ENCODE measurements at regions not wholly inside any gene's neighbourhood (a gene's known extent, or its start where the extent isn't known, plus 50 kb on each side); places are given as distances from the start of the nearest gene placed in this dataset.

DNA sequence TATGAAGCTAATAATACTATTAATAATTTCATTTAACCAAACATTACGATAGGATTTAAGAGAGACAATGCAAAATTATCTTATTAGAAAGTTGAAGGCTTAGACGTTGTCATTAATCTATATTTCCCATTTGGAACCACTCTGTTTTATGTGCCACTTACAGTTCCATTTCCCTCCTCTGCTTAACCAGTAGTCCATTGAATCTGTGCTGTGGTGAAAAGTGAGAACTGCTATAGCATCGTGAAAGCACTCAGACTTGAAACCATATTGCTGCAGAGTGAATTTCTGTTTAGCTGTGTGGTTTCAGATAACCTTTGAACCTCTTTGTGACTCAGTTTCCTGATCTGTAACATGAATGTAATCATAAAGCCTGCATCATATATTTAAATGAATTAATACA, 2304.5 kb downstream of the MAT2B start:
- no peak overlapping the region for H3K27ac Mint-ChIP-seq
- H3K27me3 Mint-ChIP-seq, result no peaks in the 10 kb centered on the region
- H3K9me3 Mint-ChIP-seq, result no peaks in the 10 kb centered on the region
- DNase-seq (no peak), ATAC-seq (no peak)
- ChIA-PET POLR2A (no interaction called here), CTCF (no interaction called here)
- H3K36me3 Mint-ChIP-seq (ENCODE audit: low read depth), result no peaks in the 10 kb centered on the region
- H3K4me3 Mint-ChIP-seq, result no peak overlapping the region
- H3K4me1 Mint-ChIP-seq (ENCODE audit: low read depth), result no peaks in the 10 kb centered on the region
- intact Hi-C loops (cut with micrococcal nuclease), result no loop called here
- TF ChIP-seq, protein P1, sequence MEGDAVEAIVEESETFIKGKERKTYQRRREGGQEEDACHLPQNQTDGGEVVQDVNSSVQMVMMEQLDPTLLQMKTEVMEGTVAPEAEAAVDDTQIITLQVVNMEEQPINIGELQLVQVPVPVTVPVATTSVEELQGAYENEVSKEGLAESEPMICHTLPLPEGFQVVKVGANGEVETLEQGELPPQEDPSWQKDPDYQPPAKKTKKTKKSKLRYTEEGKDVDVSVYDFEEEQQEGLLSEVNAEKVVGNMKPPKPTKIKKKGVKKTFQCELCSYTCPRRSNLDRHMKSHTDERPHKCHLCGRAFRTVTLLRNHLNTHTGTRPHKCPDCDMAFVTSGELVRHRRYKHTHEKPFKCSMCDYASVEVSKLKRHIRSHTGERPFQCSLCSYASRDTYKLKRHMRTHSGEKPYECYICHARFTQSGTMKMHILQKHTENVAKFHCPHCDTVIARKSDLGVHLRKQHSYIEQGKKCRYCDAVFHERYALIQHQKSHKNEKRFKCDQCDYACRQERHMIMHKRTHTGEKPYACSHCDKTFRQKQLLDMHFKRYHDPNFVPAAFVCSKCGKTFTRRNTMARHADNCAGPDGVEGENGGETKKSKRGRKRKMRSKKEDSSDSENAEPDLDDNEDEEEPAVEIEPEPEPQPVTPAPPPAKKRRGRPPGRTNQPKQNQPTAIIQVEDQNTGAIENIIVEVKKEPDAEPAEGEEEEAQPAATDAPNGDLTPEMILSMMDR (IDR thresholded peaks at IDR 0.05), result no peak

- CTCF ChIA-PET, result no interaction called here
- no peaks in the 10 kb centered on the region for H3K27me3 Mint-ChIP-seq
- intact Hi-C loops (cut with micrococcal nuclease), result no loop called here
Observed at GRCh38 chr5:165829504-165829903, 2324.1 kb downstream of the MAT2B start.

DNA sequence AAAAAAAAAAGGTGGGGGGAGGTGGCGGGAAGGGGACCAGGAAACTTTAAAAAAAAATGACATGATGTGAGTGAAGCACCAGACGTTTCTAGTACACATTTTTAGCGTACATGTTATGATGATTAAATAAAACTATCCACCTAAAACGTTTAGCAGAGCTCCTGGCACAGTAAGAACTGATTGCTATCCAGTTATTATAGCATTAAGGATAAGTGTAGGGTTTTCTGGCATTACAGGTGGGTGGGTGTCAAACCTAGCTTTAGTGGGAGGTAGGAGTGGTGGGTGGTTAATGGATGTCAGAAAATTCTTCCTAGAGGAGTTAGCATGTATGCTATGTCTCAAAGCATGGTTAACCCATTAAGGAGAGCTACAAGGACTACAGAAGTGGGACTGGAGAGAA, 2329.5 kb downstream of the MAT2B start:
- no peak for ATAC-seq

More at GRCh38 chr5:165829504-165829903, 2324.1 kb downstream of the MAT2B start:
- Mint-ChIP-seq H3K4me3 (no peak overlapping the region), H3K27ac (no peak overlapping the region), H3K9me3 (peaks cover 7% of the 10 kb centered on the region), H3K36me3 (ENCODE audit: low read depth) (no peaks in the 10 kb centered on the region), H3K4me1 (ENCODE audit: low read depth) (no peaks in the 10 kb centered on the region)
- ATAC-seq, result no peak
- TF ChIP-seq, protein P1 (IDR thresholded peaks at IDR 0.05), result no peak
- DNase-seq, result no peak
- POLR2A ChIA-PET, result no interaction called here

GRCh38 chr5:165836046-165836445, 2330.6 kb downstream of the MAT2B start:
- intact Hi-C loops (cut with micrococcal nuclease), result no loop called here
- ChIA-PET POLR2A (no interaction called here), CTCF (no interaction called here)
- H3K9me3 Mint-ChIP-seq, result peaks cover 7% of the 10 kb centered on the region
- ATAC-seq (no peak), DNase-seq (no peak)
- no peak overlapping the region for H3K4me3 Mint-ChIP-seq
- no peaks in the 10 kb centered on the region for H3K27me3 Mint-ChIP-seq
- H3K4me1 Mint-ChIP-seq (ENCODE audit: low read depth), result no peaks in the 10 kb centered on the region
- TF ChIP-seq, protein P1 (IDR thresholded peaks at IDR 0.05), result no peak
- H3K36me3 Mint-ChIP-seq (ENCODE audit: low read depth), result no peaks in the 10 kb centered on the region
- no peak overlapping the region for H3K27ac Mint-ChIP-seq

More for the DNA sequence above, 2329.5 kb downstream of the MAT2B start:
- Mint-ChIP-seq H3K27me3 (no peaks in the 10 kb centered on the region), H3K9me3 (peaks cover 9% of the 10 kb centered on the region), H3K4me1 (ENCODE audit: low read depth) (no peaks in the 10 kb centered on the region), H3K4me3 (no peak overlapping the region), H3K27ac (no peak overlapping the region), H3K36me3 (ENCODE audit: low read depth) (no peaks in the 10 kb centered on the region)
- TF ChIP-seq, protein P1 (IDR thresholded peaks at IDR 0.05), result no peak
- ChIA-PET CTCF (no interaction called here), POLR2A (no interaction called here)
- DNase-seq, result no peak
- intact Hi-C loops (cut with micrococcal nuclease), result no loop called here

GRCh38 chr5:165837286-165837685, 2331.9 kb downstream of the MAT2B start:
- ChIA-PET CTCF (no interaction called here), POLR2A (interaction anchor here (0.6 kb wide), 1 partner anchor 93 kb away, joined by 3 read pairs; no protein-coding TSS in a partner anchor)
- ATAC-seq, result no peak
- intact Hi-C loops (cut with micrococcal nuclease), result no loop called here
- Mint-ChIP-seq H3K4me1 (ENCODE audit: low read depth) (no peaks in the 10 kb centered on the region), H3K9me3 (peaks cover 4% of the 10 kb centered on the region), H3K36me3 (ENCODE audit: low read depth) (no peaks in the 10 kb centered on the region), H3K4me3 (no peak overlapping the region), H3K27ac (no peak overlapping the region), H3K27me3 (no peaks in the 10 kb centered on the region)
- TF ChIP-seq, protein P1 (IDR thresholded peaks at IDR 0.05), result no peak
- DNase-seq, result no peak

Data from activated CD8-positive, alpha-beta T cell treated with anti-CD3 and anti-CD28 coated beads for 36 hours (primary cell).